ENCODE measurements at regions not wholly inside any gene's neighbourhood (a gene's known extent, or its start where the extent isn't known, plus 50 kb on each side); places are given as distances from the start of the nearest gene placed in this dataset.

GRCh38 chr19:28521614-28522544, 691.1 kb downstream of the UQCRFS1 start:
- TF ChIP-seq MAX (IDR thresholded peaks at IDR 0.05; ENCODE audit: low read depth, low read length) (no peak), POLR2A (IDR thresholded peaks at IDR 0.05; ENCODE audit: extremely low read depth, insufficient read length) (no peak), MYC (IDR thresholded peaks at IDR 0.05; ENCODE audit: low read depth, low read length) (no peak)
- TF ChIP-seq, protein P1, sequence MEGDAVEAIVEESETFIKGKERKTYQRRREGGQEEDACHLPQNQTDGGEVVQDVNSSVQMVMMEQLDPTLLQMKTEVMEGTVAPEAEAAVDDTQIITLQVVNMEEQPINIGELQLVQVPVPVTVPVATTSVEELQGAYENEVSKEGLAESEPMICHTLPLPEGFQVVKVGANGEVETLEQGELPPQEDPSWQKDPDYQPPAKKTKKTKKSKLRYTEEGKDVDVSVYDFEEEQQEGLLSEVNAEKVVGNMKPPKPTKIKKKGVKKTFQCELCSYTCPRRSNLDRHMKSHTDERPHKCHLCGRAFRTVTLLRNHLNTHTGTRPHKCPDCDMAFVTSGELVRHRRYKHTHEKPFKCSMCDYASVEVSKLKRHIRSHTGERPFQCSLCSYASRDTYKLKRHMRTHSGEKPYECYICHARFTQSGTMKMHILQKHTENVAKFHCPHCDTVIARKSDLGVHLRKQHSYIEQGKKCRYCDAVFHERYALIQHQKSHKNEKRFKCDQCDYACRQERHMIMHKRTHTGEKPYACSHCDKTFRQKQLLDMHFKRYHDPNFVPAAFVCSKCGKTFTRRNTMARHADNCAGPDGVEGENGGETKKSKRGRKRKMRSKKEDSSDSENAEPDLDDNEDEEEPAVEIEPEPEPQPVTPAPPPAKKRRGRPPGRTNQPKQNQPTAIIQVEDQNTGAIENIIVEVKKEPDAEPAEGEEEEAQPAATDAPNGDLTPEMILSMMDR (IDR thresholded peaks at IDR 0.05; ENCODE audit: low read depth, low read length): no peak
- no peak overlapping the region for H3K4me3 ChIP-seq (ENCODE audit: low read depth, low read length)
- no peak for DNase-seq (ENCODE audit: low read depth)

GRCh38 chr19:28520998-28521568, 691.9 kb downstream of the UQCRFS1 start:
- TF ChIP-seq, protein P1 (IDR thresholded peaks at IDR 0.05; ENCODE audit: low read depth, low read length): no peak
- TF ChIP-seq MYC (IDR thresholded peaks at IDR 0.05; ENCODE audit: low read depth, low read length): no peak
- TF ChIP-seq POLR2A (IDR thresholded peaks at IDR 0.05; ENCODE audit: extremely low read depth, insufficient read length): no peak
- DNase-seq (ENCODE audit: low read depth): no peak
- H3K4me3 ChIP-seq (ENCODE audit: low read depth, low read length): no peak overlapping the region

- DNase-seq (ENCODE audit: low read depth): no peak
- TF ChIP-seq, protein P1 (IDR thresholded peaks at IDR 0.05; ENCODE audit: low read depth, low read length): no peak
- TF ChIP-seq MAX (IDR thresholded peaks at IDR 0.05; ENCODE audit: low read depth, low read length): no peak
- no peak for TF ChIP-seq POLR2A (IDR thresholded peaks at IDR 0.05; ENCODE audit: extremely low read depth, insufficient read length)
- no peak for TF ChIP-seq MYC (IDR thresholded peaks at IDR 0.05; ENCODE audit: low read depth, low read length)
- no peak overlapping the region for H3K4me3 ChIP-seq (ENCODE audit: low read depth, low read length)
These were observed 692.7 kb downstream of the UQCRFS1 start for GRCh38 chr19:28519952-28520861.

GRCh38 chr19:28519218-28519779, 693.7 kb downstream of the UQCRFS1 start:
- TF ChIP-seq POLR2A (IDR thresholded peaks at IDR 0.05; ENCODE audit: extremely low read depth, insufficient read length) (no peak), MYC (IDR thresholded peaks at IDR 0.05; ENCODE audit: low read depth, low read length) (no peak), MAX (IDR thresholded peaks at IDR 0.05; ENCODE audit: low read depth, low read length) (no peak)
- TF ChIP-seq, protein P1 (IDR thresholded peaks at IDR 0.05; ENCODE audit: low read depth, low read length): no peak
- no peak for DNase-seq (ENCODE audit: low read depth)

DNA sequence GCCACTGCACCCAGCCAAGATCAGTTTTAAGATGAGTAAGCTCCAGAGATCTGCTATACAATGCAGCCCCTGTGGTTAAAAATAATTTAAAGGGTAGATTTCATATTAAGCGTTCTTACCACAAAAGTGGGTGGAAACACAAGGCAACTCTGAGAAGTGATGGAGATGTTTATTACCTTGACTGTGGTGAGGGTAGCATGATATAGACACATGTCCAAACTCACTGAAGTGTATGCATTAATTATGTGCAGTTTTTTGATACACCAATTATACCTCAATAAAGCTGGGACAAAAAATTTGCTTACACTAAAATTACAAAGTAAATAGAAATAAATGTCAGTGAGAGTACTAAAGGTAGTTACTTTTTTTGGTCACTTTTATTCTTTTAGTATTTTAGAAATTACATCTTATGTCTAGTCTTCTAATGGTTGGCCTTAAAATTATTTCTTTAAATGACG, 696.5 kb downstream of the UQCRFS1 start:
- DNase-seq (ENCODE audit: low read depth): no peak
- TF ChIP-seq MAX (IDR thresholded peaks at IDR 0.05; ENCODE audit: low read depth, low read length) (no peak), POLR2A (IDR thresholded peaks at IDR 0.05; ENCODE audit: extremely low read depth, insufficient read length) (no peak), MYC (IDR thresholded peaks at IDR 0.05; ENCODE audit: low read depth, low read length) (no peak)
- TF ChIP-seq, protein P1 (IDR thresholded peaks at IDR 0.05; ENCODE audit: low read depth, low read length): no peak
- H3K4me3 ChIP-seq (ENCODE audit: low read depth, low read length): no peak overlapping the region

More at GRCh38 chr19:28519218-28519779, 693.7 kb downstream of the UQCRFS1 start:
- H3K4me3 ChIP-seq (ENCODE audit: low read depth, low read length): no peak overlapping the region
